Spleen (tissue), 11 donors: ENCODE measurements at regions not wholly inside any gene's neighbourhood (a gene's known extent, or its start where the extent isn't known, plus 50 kb on each side); places are given as distances from the start of the nearest gene placed in this dataset.

ENCODE experiments used
- DNase-seq: peaks from one replicate; pipeline ENCODE4 v3.0.0-alpha.2; 2020
- H3K27ac ChIP-seq, 8 donors: fragments of 200-600 bp; sonication (generic) in 7 of 8; 1 replicate in 4 of 8; 2 replicates in 4 of 8; pipeline versions ENCODE4 v1.5.0 to v1.8.0; 2016 to 2021; ENCODE audit warnings: inconsistent platforms in 4 of 8, mild to moderate bottlenecking in 4 of 8, moderate library complexity in 1 of 8
- H3K27me3 ChIP-seq, 7 donors: fragments of 200-600 bp; sonication (generic) in 6 of 7; replicated peaks in 1 of 7; 1 replicate in 4 of 7; 2 replicates in 3 of 7; pipeline versions ENCODE4 v1.5.0 to v1.8.0; 2016 to 2021; ENCODE audit warnings: inconsistent platforms in 3 of 7, mild to moderate bottlenecking in 1 of 7
- H3K36me3 ChIP-seq, 6 donors: fragments of 200-600 bp; sonication (generic) in 5 of 6; 1 replicate in 4 of 6; 2 replicates in 2 of 6; pipeline versions ENCODE4 v1.5.0 to v1.8.0; 2016 to 2021; ENCODE audit warnings: inconsistent platforms in 2 of 6
- H3K4me1 ChIP-seq, 6 donors: fragments of 200-600 bp; sonication (generic) in 5 of 6; 1 replicate in 3 of 6; 2 replicates in 3 of 6; pipeline versions ENCODE4 v1.5.0 to v1.8.0; 2016 to 2021; ENCODE audit warnings: inconsistent platforms in 3 of 6
- H3K4me3 ChIP-seq, 8 donors: fragments of 200-600 bp; sonication (generic) in 7 of 8; 1 replicate in 4 of 8; 2 replicates in 4 of 8; pipeline versions ENCODE4 v1.5.0 to v1.8.0; 2016 to 2021; ENCODE audit warnings: inconsistent platforms in 4 of 8, mild to moderate bottlenecking in 4 of 8, moderate library complexity in 2 of 8
- H3K9me3 ChIP-seq, 8 donors: fragments of 200-600 bp; sonication (generic) in 7 of 8; 1 replicate in 4 of 8; 2 replicates in 4 of 8; pipeline versions ENCODE4 v1.5.0 to v1.8.0; 2016 to 2021; ENCODE audit warnings: inconsistent platforms in 4 of 8
- CTCF ChIP-seq, 11 experiments: fragments of 200-600 bp in 7 of 11; fragments of 450-650 bp in 4 of 11; sonication (generic) in 4 of 11; IDR thresholded peaks in 8 of 11; conservative IDR thresholded peaks in 3 of 11; 1 replicate in 7 of 11; 2 replicates in 4 of 11; pipeline versions ENCODE4 v1.4.0 to v1.8.0; 2016 to 2021; ENCODE audit warnings: antibody characterized with exemption in 11 of 11, inconsistent platforms in 4 of 11, mild to moderate bottlenecking in 1 of 11
- POLR2A ChIP-seq, 3 donors: fragments of 450-650 bp; IDR thresholded peaks; one replicate each; pipeline ENCODE4 v1.5.1; 2017; ENCODE audit warnings: antibody characterized with exemption in 3 of 3, mild to moderate bottlenecking in 1 of 3
- POLR2AphosphoS5 ChIP-seq, 3 donors: sonication (generic); formaldehyde crosslinking; IDR thresholded peaks; one replicate each; pipeline ENCODE4 v1.5.1; 2017; ENCODE audit warnings: antibody characterized with exemption in 3 of 3
- WGBS, 5 donors: extraction: QIAGEN DNeasy Blood & Tissue Kit in 3 of 5; methylation state at CpG; one replicate each; pipeline versions ENCODE4 v1.1.5 to v1.1.7; 2013 to 2018; 5-methylcytosine and 5-hydroxymethylcytosine counted together
- intact Hi-C: fragments of 100-400 bp; cut with DNase I; formaldehyde crosslinking; loops from one replicate; pipeline ENCODE4 v1.15.0; 2023; ENCODE audit warnings: low total_unique reads
- donor health status: healthy with polysubstance abuse.
- donor health status: DM: no; HTN: no; CAD: no; lungs with moderate emphysema.
- donor health status: DM: no; HTN: no; CAD: no.
- donor health status: Bipolar disorder and iron deficiency.
- donor health status: healthy.
- donor health status: DM: no; HTN: no; CAD: no.
- donor health status: DM: yes; HTN: yes; CAD: no.

DNA sequence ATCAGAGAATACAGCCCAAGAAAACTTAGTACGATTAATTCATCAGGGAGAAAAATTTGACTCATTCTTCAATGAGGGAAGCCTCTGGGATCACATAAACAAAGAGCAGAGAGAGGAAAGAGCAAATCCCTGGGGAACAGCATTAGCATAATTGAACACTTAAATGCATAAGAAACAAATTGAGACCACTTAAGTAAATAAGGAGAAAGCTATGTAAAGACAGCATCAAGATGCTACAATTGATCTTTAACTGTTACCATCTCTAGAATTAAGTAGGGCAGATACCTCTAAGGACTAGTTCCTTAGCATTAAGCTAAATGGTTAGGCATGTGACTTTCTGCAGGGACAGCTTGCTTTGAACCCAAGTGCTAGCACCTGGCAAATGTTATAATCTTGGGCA, 265.1 kb upstream of the NEGR1 start:
- WGBS, 5 donors = 55 to 83% (median 71%) methylated on average over 1 of the region's 1 CpG
- no peaks in the 10 kb centered on the region for H3K4me1 ChIP-seq
- H3K27ac ChIP-seq = no peak overlapping the region
- H3K4me3 ChIP-seq = no peak overlapping the region
- DNase-seq = no peak
- intact Hi-C loops = no loop called here
- H3K9me3 ChIP-seq = no peaks in the 10 kb centered on the region
- no peak for TF ChIP-seq POLR2A (IDR thresholded peaks at IDR 0.05)
- no peak for TF ChIP-seq POLR2AphosphoS5 (IDR thresholded peaks at IDR 0.05)
- no peak for TF ChIP-seq CTCF (IDR thresholded peaks at IDR 0.05 in 8 of 11, conservative IDR thresholded peaks at IDR 0.05 in 3 of 11)
- H3K27me3 ChIP-seq = no peaks in the 10 kb centered on the region
- H3K36me3 ChIP-seq = no peaks in the 10 kb centered on the region

DNA sequence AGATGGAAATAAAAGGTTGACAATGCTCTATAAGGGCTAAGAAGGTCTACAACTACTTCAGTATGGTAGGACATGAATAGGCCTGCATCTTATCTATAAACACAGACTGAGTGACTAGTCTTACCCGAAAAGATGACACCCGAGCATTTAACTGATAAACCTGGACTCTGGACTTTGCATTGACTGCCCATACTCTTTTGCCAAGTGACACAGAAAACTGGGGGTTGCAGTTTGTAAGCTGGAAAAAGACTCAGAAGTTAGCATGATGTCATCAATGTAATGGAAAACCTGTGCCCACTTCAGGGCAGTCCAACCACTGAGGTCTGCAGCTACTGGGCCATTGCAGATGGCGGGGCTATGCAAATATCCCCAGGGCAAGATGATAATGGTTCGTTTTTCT, 258.3 kb upstream of the NEGR1 start:
- H3K36me3 ChIP-seq = no peaks in the 10 kb centered on the region
- H3K27me3 ChIP-seq = no peaks in the 10 kb centered on the region
- H3K27ac ChIP-seq = no peak overlapping the region
- H3K9me3 ChIP-seq = no peaks in the 10 kb centered on the region
- intact Hi-C loops = no loop called here
- H3K4me3 ChIP-seq = no peak overlapping the region
- TF ChIP-seq POLR2A (IDR thresholded peaks at IDR 0.05) = no peak
- no peak for DNase-seq
- H3K4me1 ChIP-seq = no peaks in the 10 kb centered on the region
- WGBS, 5 donors = 71 to 87% (median 77%) methylated on average over 4 of the region's 4 CpGs

DNA sequence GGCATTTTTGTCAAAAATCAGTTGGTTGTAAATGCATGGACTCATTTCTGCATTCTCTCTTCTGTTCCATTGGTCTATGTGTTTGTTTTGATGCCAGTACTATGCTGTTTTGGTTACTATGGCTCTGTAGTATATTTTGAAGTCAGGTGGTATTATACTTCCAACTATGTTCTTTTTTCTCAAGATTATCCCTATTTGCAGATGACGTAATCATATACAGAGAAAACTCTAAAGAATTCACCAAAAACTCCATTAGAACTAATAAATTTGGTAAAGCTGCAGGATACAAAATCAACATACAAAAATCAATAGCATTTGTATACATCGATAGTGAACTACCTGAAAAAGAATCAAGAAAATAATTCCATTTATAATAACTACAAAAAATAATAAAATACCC, 253.1 kb upstream of the NEGR1 start:
- intact Hi-C loops = no loop called here
- 83 to 91% (median 87%) methylated on average over 2 of the region's 2 CpGs for WGBS, 5 donors
- TF ChIP-seq POLR2AphosphoS5 (IDR thresholded peaks at IDR 0.05) = no peak
- no peak for TF ChIP-seq POLR2A (IDR thresholded peaks at IDR 0.05)
- TF ChIP-seq CTCF (IDR thresholded peaks at IDR 0.05 in 8 of 11, conservative IDR thresholded peaks at IDR 0.05 in 3 of 11) = no peak
- Histone ChIP-seq H3K4me1 (no peaks in the 10 kb centered on the region), H3K27me3 (no peaks in the 10 kb centered on the region), H3K27ac (no peak overlapping the region), H3K9me3 (peaks cover 0 to 15% (median 3%) of the 10 kb centered on the region in 8 donors), H3K36me3 (no peaks in the 10 kb centered on the region), H3K4me3 (no peak overlapping the region)
- no peak for DNase-seq

DNA sequence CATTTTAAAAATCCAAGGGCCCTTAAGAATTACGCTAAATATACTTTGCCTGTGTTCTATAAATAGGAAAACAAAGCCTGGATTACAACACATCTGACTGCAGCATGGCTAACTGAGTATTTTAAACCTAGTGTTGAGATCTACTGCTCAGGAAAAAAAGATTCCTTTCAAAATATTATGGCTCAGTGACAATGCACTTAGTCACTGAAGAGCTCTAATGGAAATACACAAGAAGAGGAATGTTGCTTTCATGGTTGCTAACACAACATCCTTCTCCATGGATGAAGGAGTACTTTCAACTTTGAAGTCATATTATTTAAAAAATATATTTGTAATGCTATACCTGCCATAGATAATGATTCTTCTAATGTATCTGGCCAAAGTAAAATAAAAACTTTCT, 248.3 kb upstream of the NEGR1 start:
- no peak overlapping the region for H3K27ac ChIP-seq
- 76 to 100% (median 100%) methylated on average over 1 of the region's 1 CpG for WGBS, 5 donors
- no peaks in the 10 kb centered on the region for H3K27me3 ChIP-seq
- no peak for TF ChIP-seq POLR2A (IDR thresholded peaks at IDR 0.05)
- TF ChIP-seq POLR2AphosphoS5 (IDR thresholded peaks at IDR 0.05) = no peak
- TF ChIP-seq CTCF (IDR thresholded peaks at IDR 0.05 in 8 of 11, conservative IDR thresholded peaks at IDR 0.05 in 3 of 11) = no peak
- H3K9me3 ChIP-seq = peaks cover 0 to 19% (median 3%) of the 10 kb centered on the region in 8 donors
- DNase-seq = no peak
- H3K4me3 ChIP-seq = no peak overlapping the region
- intact Hi-C loops = no loop called here
- H3K36me3 ChIP-seq = no peaks in the 10 kb centered on the region
- H3K4me1 ChIP-seq = no peaks in the 10 kb centered on the region

DNA sequence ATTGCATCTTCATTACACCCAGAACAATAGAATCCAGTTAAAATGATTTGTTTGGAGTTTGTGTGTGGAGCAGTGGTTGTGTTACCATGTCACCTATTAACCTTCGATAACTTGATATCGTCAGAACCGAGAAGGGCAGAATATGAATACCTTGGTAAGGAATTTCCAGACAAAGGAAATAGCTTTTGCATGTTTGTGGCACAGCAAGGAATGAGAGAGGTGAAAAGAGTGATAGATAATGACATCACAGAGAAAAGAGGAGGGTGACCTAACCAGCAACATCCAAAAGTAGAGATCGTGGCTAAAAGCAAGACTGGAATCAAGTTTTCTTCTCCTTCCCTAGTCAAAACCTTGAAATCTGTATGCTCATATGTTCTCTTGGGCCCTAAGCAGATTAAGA, 244.6 kb upstream of the NEGR1 start:
- intact Hi-C loops = no loop called here

More for the DNA sequence above, 244.6 kb upstream of the NEGR1 start:
- Histone ChIP-seq H3K27ac (no peak overlapping the region), H3K4me1 (no peaks in the 10 kb centered on the region), H3K27me3 (no peaks in the 10 kb centered on the region), H3K36me3 (no peaks in the 10 kb centered on the region), H3K4me3 (no peak overlapping the region), H3K9me3 (peaks cover 0 to 14% (median 2%) of the 10 kb centered on the region in 8 donors)
- no peak for TF ChIP-seq CTCF (IDR thresholded peaks at IDR 0.05 in 8 of 11, conservative IDR thresholded peaks at IDR 0.05 in 3 of 11)
- no peak for TF ChIP-seq POLR2A (IDR thresholded peaks at IDR 0.05)
- TF ChIP-seq POLR2AphosphoS5 (IDR thresholded peaks at IDR 0.05) = no peak
- WGBS, 5 donors = 87 to 92% (median 90%) methylated on average over 4 of the region's 4 CpGs
- DNase-seq = no peak
